ENCODE measurements at regions not wholly inside any gene's neighbourhood (a gene's known extent, or its start where the extent isn't known, plus 50 kb on each side); places are given as distances from the start of the nearest gene placed in this dataset.

- intact Hi-C loops (cut with DNase I), result no loop called here
- WGBS (ENCODE audit: insufficient coverage, low coverage, low lambda C conversion rate, missing lambda C conversion rate), result 80% methylated on average over 1 of the region's 1 CpG
- DNase-seq, result no peak
These were observed 150.9 kb upstream of the SLC16A7 start for GRCh38 chr12:59444932-59445331.

GRCh38 chr12:59432057-59432456, 163.8 kb upstream of the SLC16A7 start:
- Histone ChIP-seq H3K9me3 (no peaks in the 10 kb centered on the region), H3K4me1 (no peaks in the 10 kb centered on the region), H3K36me3 (no peaks in the 10 kb centered on the region), H3K27me3 (no peaks in the 10 kb centered on the region), H3K4me3 (no peak overlapping the region), H3K27ac (no peak overlapping the region)
- intact Hi-C loops (cut with DNase I), result no loop called here
- WGBS (ENCODE audit: insufficient coverage, low coverage, low lambda C conversion rate, missing lambda C conversion rate), result 27% methylated on average over 1 of the region's 1 CpG
- no peak for DNase-seq
- no peak for ATAC-seq
- no peak for TF ChIP-seq CTCF (IDR thresholded peaks at IDR 0.05)
- TF ChIP-seq POLR2A (IDR thresholded peaks at IDR 0.05), result no peak

More at GRCh38 chr12:59444932-59445331, 150.9 kb upstream of the SLC16A7 start:
- no peak overlapping the region for H3K4me3 ChIP-seq
- no peaks in the 10 kb centered on the region for H3K4me1 ChIP-seq
- H3K36me3 ChIP-seq, result no peaks in the 10 kb centered on the region
- no peaks in the 10 kb centered on the region for H3K27me3 ChIP-seq
- no peak for ATAC-seq
- no peak overlapping the region for H3K27ac ChIP-seq
- TF ChIP-seq POLR2A (IDR thresholded peaks at IDR 0.05) (no peak), CTCF (IDR thresholded peaks at IDR 0.05) (peak; percentile 9 to 33 (median 25))
- no peaks in the 10 kb centered on the region for H3K9me3 ChIP-seq

GRCh38 chr12:59431266-59431665, 164.6 kb upstream of the SLC16A7 start:
- no peaks in the 10 kb centered on the region for H3K4me1 ChIP-seq
- no peak overlapping the region for H3K4me3 ChIP-seq
- DNase-seq (no peak), ATAC-seq (no peak)
- no peaks in the 10 kb centered on the region for H3K9me3 ChIP-seq
- 34% methylated on average over 4 of the region's 4 CpGs for WGBS (ENCODE audit: insufficient coverage, low coverage, low lambda C conversion rate, missing lambda C conversion rate)
- intact Hi-C loops (cut with DNase I), result no loop called here
- TF ChIP-seq POLR2A (IDR thresholded peaks at IDR 0.05) (no peak), CTCF (IDR thresholded peaks at IDR 0.05) (peak; percentile 20 to 31 (median 23))
- H3K36me3 ChIP-seq, result no peaks in the 10 kb centered on the region
- no peak overlapping the region for H3K27ac ChIP-seq
- H3K27me3 ChIP-seq, result no peaks in the 10 kb centered on the region

- 50% methylated on average over 1 of the region's 1 CpG for WGBS (ENCODE audit: insufficient coverage, low coverage, low lambda C conversion rate, missing lambda C conversion rate)
- intact Hi-C loops (cut with DNase I), result no loop called here
- ATAC-seq, result no peak
These were observed 166.1 kb upstream of the SLC16A7 start for GRCh38 chr12:59429766-59430165.

More at GRCh38 chr12:59429766-59430165, 166.1 kb upstream of the SLC16A7 start:
- H3K4me3 ChIP-seq, result no peak overlapping the region
- H3K4me1 ChIP-seq, result no peaks in the 10 kb centered on the region
- no peak overlapping the region for H3K27ac ChIP-seq
- H3K27me3 ChIP-seq, result no peaks in the 10 kb centered on the region
- H3K36me3 ChIP-seq, result no peaks in the 10 kb centered on the region
- TF ChIP-seq CTCF (IDR thresholded peaks at IDR 0.05) (no peak), POLR2A (IDR thresholded peaks at IDR 0.05) (no peak)
- H3K9me3 ChIP-seq, result no peaks in the 10 kb centered on the region
- DNase-seq, result no peak

All from right lobe of liver (tissue), 6 donors.